Activated gamma-delta T cell (primary cell): ENCODE measurements at regions not wholly inside any gene's neighbourhood (a gene's known extent, or its start where the extent isn't known, plus 50 kb on each side); places are given as distances from the start of the nearest gene placed in this dataset.
"Not testable (repeated sequence)": the region's sequence is repeated elsewhere in the genome, so short reads cannot be mapped to it uniquely, and the experiment has no call there.

Experiments used
- DNase-seq: peaks from one replicate; lab custom pipeline; 2025; lab: John Stamatoyannopoulos, UW

DNA sequence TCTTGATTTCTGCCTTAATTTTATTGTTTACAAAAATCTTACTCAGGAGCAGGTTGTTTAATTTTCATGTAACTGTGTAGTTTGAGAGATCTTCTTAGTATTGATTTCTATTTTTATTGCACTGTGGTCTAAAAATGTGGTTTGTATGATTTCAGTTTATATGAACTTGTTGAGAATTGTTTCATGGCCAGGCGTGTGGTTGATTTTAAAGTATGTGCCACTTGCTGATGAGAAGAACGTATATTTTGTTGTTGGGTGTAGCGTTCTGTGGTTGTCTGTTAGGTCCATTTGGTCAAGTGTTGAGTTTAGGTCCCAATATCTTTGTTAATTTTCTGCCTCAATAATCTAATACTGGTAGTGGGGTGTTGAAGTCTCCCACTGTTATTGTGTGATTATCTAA is 996.8 kb downstream of the PCDH19 start:
- no peak for DNase-seq

- no peak for DNase-seq
These were observed 1011.5 kb downstream of the PCDH19 start for GRCh38 chrX:99398545-99398944.

- no peak for DNase-seq
These were observed 1012.2 kb downstream of the PCDH19 start for GRCh38 chrX:99397879-99398278.

DNA sequence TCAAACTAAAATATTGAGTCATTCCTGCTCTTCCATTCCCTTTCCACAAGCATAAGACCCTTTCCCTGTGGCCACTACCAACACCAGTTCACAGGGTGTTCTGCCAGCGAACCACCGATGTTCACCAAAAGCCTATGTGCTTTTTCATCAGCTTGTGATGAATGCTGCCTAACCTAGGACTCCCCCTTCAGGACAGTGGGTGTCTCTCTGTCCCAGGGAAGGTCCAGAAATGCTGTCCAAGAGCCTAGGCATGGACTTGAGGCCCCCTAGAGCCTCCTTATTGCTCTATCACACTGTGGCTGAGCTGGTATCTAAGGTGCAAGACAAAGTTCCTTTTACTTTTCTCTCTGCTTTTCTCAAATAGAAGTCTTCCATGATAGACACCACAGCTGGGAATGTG is 1015.6 kb downstream of the PCDH19 start:
- no peak for DNase-seq

GRCh38 chrX:99384594-99385374 is 1025.3 kb downstream of the PCDH19 start:
- DNase-seq: no peak

GRCh38 chrX:99383786-99384185 is 1026.3 kb downstream of the PCDH19 start:
- no peak for DNase-seq

- peak; percentile 5 for DNase-seq
These were observed 1038.0 kb downstream of the PCDH19 start for GRCh38 chrX:99371976-99372595.

GRCh38 chrX:99353412-99353811 is 1056.7 kb downstream of the PCDH19 start:
- DNase-seq: no peak

DNA sequence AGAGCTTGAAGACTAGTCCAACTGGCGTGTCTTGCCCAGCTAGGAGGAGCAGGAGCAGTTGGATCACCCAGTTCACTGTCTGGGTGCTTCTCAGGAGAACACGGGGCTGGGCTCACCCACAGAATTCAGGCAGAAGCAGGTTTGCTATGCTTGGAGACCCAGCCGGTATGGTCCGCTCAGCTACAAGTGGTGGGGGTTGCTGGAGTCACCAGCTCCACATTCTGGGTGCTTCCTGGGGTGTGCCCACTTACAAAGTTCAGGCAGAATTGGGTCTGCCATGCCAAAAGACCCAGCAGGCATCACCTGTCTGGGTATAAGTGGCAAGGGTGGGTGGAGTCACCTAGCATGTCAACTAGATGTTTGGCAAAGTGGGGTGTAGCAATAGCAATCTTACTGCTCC is 1061.8 kb downstream of the PCDH19 start:
- DNase-seq: no peak

DNA sequence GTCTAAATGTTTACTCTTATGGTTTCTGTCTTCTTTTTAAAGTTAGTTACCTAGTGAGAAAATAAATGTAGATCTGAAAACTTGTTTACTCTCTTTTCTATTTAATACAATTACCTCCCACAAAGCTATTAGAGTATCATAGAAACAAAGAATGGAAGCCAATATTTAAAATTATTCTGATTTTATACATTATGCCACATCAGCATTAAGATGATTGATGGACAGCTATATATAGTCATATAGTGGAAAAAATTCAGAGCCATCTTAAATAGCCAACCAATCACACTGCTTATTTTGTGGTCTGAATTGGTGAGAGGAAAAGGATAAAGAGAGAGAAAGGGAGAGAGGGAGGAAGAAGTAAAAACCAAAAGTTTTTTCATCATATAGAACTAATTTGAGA is 1101.8 kb downstream of the PCDH19 start:
- no peak for DNase-seq

DNA sequence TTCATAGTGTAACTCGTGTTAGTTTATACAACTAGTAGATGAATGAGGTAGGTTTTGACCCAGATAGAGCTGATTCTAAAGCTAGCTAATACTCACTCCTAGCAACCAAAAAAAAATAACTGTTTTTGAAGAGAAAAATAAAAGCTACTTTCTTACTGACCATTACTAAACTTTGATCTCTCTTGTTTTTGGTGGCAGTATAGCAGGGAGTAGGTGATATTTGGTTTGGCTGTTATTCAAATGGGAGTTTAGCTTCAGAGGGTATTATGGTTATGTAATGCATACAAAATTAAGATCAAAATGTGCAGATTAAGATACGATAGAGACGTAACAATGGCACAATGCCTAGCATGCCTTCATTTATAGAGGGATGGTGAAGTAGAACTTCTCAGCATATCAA is 1104.5 kb downstream of the PCDH19 start:
- DNase-seq: no peak

DNA sequence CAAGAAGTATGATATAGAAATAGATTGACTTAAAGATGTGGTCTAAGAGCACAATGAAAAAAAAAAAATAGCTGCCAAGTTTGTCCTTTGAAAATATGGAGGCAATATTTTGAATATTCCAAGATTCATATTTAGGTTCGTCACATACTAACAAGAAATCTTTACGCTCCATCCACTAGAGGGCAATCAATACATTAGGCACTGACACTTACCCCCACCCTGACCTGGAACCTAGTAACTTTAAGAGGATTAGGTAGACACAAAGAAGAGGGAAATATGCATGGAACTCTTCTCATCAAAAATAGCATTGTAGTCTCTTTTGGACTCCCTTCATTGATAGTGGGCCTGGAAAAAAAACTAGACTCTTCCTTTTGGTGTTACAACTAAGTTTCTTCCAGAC is 1108.1 kb downstream of the PCDH19 start:
- no peak for DNase-seq

- DNase-seq: no peak
These were observed 1138.4 kb downstream of the PCDH19 start for GRCh38 chrX:99271641-99272040.

DNA sequence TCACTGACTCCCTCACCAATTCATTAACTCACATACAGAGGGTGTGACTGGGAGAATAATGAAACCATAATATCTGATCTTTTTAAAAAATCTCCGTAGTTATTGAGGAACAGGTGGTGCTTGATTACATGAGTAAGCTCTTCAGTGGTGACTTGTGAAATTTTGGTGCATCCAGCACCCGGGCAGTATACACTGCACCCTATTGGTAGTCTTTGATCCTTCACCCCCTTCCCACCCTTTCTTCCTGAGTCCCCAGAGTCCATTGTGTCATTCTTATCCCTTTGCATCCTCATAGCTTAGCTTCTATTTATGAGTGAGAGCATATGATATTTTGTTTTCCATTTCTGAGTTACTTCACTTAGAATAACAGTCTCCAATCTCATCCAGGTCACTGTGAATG is 1143.8 kb downstream of the PCDH19 start:
- no peak for DNase-seq

DNA sequence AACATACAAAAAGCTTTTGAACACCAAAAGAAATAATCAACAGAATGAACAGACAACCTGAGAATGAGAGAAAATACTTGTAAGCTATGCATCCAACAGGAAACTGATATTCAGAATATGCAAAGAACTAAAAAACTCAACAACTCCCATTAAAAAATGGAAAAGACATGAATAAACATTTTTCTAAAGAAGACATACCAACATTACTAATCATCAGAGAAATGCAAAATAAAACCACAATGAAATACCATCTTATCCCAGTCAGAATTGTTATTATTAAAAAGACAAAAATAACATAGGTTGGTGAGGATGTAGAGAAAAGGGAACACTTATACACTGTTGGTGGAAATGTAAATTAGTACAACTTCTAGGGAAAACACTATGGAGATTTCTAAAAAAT is 1161.9 kb downstream of the PCDH19 start:
- DNase-seq: no peak

DNA sequence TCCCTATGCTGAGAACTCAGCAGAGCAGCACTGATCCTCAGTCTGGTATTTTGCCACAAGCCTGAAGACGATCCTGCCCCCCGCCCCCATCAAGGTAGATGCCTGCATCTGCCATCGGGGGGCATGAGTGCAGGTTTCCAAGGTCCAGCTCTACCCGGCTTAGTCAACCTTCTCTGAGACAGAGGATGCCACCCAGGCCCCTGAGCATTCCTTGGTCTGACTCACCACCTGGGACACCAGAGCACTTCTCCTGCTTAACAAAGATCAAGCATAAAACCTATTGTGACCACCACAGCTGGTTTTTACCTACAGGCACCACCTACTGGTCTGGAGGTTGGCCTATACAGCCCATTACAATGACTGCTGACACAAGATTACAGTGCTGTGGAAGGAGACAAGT is 1168.1 kb downstream of the PCDH19 start:
- no peak for DNase-seq

GRCh38 chrX:99234384-99234783 is 1175.7 kb downstream of the PCDH19 start:
- DNase-seq: not testable (repeated sequence)

GRCh38 chrX:99192421-99192820 is 1217.7 kb downstream of the PCDH19 start:
- DNase-seq: no peak

- no peak for DNase-seq
These were observed 1225.9 kb downstream of the PCDH19 start for GRCh38 chrX:99184153-99184552.

- DNase-seq: no peak
These were observed 1237.1 kb downstream of the PCDH19 start for GRCh38 chrX:99172958-99173357.

GRCh38 chrX:99142745-99143144 is 1267.3 kb downstream of the PCDH19 start:
- no peak for DNase-seq

- DNase-seq: no peak
These were observed 1272.6 kb downstream of the PCDH19 start for GRCh38 chrX:99137488-99137887.

- no peak for DNase-seq
These were observed 1293.1 kb downstream of the PCDH19 start for GRCh38 chrX:99117011-99117410.
